GM18511 (cell line): ENCODE measurements at regions not wholly inside any gene's neighbourhood (a gene's known extent, or its start where the extent isn't known, plus 50 kb on each side); places are given as distances from the start of the nearest gene placed in this dataset.

Experiments
- ATAC-seq: cut with Tn5 transposase; IDR thresholded peaks from one replicate; pipeline ENCODE4 v1.9.1; 2021; ENCODE audit warnings: mild to moderate bottlenecking, moderate library complexity; ENCODE audit not compliant: unreplicated experiment

DNA sequence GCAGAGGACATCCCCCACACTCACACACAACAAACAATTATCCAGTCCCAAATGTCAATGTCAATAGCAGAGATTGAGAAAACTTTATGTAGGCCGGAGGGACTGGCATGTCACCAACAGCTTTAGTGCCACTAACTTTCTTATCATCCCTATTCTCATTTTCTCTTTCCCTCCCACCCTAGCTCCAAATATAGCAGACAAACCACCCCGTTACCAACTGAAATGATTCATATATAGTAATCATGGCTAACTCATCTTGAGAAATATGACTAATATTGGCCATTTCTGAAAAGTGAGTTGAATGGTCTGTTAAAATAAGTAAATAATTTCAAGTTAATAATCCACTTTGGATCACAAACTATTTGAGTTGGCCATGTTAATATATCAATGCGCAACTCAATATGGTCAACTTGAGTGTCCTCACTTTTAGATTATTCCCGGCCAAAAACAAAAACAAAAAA is 242.1 kb upstream of the RND3 start:
- peak; percentile 79 for ATAC-seq

DNA sequence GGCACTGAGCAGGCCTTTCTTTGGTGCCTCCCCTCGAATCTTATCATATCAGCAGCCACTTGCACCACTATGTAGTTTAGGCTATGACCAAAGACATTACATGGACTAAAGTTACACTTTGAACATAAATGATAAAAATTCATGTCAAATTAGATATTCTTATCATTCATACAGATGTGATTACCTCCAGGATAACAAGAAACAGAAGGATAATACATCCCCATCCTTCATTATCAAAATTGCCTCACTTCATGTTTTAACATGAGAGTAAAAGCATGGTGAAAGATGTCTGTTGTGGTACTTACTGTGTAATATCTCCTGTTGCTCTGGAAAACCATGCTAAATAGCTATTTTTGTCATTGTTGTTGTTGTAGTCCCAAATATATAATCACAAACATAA is 230.8 kb upstream of the RND3 start:
- no peak for ATAC-seq

DNA sequence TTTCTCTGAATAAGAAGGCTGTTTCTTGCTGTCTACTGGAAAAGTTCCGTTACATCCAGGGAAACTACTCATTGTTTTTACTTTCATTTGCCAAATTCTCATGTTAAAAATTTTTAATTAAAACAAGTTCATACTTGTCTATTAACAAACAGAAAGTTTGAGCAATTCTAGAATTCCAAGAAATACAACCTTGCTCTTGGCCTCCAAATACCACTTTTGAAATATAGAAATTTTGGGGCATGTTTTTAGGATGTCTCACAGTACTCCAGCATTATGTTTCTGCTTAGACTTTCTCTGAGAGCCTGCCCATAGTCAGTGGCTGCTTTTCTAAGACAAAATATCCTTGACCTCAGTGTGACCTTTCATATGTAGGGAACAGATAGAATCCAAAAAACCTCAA is 228.7 kb upstream of the RND3 start:
- no peak for ATAC-seq

DNA sequence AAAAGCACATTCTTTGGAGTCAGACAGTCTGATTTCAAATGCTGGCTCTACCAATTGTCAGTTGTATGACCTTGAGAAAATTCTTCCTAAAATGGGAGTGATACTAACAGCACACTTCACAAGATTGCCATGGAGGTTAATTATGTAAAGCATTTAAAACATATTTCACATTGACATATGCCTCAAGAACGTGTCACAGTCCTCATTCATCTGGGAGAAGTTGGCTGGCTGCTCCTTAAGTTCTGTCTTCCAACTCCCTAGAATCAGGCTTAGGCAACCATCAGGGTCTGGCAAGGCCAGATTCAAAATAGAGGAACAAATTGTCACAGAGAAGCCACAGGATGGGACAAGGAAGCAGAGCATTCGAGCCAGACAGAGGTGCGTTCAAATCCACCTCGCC is 228.0 kb upstream of the RND3 start:
- no peak for ATAC-seq

DNA sequence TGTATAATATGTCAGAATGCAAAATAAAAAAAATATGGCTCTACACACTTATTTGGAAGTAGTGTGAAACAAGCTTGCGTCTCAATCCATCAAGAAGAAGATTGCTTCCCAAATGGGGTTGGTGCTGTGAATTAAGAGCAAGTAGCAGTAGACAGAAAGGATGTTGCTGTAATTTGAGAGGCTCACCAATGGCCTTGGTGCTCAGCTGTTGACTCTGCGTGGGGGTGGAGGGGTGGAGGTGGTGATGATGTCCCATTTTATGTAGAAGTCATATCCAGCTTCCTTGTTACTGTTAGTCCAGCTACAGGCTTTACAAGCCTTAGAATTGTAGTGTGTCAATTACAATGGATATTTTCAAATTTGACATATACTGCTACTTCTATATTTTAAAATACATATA is 223.4 kb upstream of the RND3 start:
- no peak for ATAC-seq

DNA sequence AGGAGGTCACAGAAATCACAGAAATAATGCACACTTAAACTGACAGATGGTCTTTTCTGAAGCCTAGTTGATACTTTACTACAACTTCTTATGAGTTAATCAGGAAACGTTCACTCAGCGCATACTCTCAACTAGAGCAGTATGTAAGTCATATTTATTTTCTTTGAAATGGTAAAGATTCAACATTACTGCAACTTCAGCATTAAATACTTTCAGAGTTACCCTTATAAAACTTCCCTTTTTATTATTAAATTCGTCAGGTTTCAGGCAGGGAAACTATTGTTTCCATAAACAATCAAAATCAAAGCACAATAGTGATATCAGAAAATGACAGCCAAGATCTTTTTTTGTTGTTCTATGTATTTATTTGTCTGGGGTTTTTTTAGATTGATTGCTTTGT is 222.6 kb upstream of the RND3 start:
- no peak for ATAC-seq

DNA sequence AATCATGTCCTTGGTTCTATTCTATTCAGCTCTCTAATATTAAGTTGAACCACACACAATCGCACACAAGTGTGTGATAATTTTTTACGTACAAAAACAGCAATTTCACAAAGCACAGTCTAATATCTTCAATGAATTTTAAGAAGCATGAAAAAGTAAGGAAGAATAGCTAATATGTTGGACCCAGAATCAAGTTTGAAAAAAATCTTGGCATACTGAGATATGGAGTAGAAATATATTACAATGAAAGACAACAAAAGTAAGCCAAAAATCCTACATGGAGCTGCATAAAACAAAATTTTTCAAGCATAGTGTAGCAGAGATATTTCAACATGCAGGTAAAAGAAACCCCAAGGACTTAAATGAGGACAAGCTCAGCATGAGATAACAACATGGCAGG is 219.1 kb upstream of the RND3 start:
- no peak for ATAC-seq

DNA sequence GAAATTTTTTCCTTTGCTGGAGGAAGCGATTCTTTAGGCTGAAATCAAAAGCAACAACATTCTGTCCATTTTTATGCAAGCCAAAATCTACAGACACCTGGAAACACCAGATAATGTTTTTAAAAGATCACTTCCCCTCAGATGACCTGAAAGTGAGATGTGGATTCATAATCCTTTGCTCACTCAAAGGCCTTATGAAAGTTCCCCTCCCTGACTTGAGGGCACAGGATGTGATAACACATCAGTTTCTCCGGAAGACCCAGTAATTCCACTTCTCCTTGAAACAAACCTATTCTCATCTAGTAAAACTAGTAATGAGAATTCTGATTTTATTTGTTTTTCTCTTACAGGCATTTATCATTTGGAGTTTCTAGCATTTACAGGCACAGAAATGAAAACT is 218.3 kb upstream of the RND3 start:
- ATAC-seq = no peak

DNA sequence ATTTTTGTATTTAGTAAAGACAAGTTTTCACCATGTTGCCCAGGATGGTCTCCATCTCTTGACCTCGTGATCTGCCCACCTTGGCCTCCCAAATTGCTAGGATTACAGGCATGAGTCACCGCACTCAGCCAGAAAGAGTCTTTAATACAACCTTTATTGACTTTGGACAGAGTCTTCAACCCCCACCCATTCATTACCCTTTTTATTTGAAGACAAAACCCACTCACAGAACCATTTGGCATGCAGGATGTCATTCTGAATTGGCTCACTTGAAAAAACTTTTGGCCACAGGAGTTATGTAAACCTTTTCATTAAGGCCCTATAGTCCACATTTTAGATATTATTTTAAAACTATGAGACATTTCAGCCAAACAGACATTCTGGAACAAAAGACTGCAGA is 217.9 kb upstream of the RND3 start:
- no peak for ATAC-seq

DNA sequence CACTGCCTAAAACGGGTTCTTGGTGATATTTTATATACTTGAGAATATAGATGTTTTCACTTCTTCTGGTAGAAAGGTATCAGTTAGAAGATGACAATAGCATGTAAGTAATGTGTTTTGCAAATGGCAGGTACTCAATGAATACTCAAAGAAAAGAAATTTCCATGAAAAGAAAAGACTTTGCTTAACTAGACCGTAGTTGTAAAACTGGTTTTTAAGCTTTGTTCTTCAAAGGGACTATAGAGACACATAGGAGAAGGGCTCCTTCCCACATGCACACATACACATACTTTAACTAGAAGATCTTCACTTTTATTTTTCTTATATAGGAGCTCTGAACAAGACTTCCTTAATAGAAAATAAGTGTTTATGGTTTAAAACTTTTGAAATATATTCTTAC is 215.3 kb upstream of the RND3 start:
- no peak for ATAC-seq

DNA sequence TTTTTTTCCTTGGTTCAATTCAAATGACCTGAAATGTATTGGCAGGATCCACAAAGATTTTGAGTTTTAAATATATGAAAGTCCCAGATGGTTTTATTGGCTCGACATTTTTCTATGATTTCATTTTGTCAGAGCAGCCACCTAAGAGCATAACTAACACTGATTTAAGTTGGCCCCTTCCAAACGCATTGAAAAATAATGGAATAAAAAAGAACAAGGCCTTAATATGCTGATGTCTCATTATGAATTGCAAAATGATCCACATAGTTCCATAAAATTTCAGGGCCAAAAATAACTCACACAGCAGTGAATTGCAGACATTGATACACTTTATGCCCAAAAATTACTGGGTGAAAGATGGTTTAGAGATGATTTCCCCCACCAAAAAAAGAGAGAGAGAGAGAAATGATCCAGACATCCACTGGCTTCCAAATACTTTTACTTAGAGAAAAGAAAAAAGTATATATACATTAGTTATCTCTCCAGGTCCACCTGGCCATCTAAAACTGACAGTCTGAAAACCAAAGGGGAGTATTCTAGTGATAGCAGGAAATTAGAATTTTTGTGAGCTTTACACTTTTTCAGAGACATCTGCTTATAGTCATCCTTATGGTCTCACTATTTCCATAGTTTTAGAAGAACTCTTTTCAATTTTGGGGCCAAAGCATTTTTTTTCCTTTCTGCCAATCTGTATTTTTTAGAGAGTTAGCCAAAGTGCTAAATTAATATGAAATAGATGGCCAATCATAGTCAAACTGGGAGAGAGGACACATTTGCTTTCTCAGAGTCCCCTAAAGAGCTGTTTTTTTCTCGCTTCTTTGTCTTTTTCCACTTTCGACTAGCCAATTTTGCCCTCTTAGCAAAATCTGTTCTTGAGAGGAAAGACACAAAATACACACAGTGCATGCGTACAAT is 213.5 kb upstream of the RND3 start:
- no peak for ATAC-seq

DNA sequence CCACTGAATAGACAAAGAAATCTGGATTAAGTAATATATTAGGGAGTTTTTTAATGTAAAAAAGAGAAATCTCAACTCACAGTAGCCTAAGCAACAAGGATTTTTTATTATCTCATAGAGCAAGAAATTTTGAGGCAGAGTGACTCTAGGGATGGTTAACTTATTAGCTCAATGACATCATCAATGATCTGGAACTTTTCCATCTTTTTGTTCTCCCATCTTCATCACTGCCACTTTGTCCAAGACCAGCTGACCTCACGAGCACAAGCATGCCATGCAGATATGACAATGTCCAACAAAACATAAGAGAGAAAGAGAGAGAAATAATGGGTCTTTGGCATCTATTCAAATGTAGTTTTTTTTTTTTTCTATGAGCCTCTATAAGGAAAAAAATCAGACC is 211.8 kb upstream of the RND3 start:
- no peak for ATAC-seq

DNA sequence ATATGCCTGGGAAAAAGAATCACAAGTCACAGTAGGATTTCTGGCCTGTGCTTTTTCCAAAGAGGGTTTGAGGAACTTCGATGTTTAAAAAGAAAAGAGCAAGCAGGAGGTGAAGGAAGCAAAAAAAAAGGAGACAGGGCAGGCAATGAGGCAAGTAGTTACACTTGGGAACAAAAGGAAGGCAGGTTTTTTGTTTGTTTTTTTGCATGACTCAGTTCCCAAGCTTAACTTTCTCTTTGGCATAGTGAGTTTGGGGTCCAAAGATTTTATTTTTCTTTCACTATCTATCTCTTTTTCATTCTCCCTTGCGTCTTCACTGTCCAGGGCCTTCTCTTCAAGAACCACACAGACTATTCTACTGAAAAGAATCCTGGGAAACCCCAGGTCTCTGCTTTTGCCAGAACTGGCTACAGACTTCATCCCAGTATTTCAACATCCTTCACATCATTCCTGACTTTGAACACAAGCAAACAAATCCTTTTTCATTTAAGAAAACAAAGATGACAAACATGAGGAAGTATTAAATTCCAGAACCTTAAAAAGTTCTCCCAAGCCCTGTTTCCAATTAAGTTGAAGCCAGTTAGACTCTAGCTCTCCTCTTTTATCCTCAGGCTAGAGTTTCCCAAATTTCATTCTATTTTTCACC is 210.7 kb upstream of the RND3 start:
- ATAC-seq = no peak

DNA sequence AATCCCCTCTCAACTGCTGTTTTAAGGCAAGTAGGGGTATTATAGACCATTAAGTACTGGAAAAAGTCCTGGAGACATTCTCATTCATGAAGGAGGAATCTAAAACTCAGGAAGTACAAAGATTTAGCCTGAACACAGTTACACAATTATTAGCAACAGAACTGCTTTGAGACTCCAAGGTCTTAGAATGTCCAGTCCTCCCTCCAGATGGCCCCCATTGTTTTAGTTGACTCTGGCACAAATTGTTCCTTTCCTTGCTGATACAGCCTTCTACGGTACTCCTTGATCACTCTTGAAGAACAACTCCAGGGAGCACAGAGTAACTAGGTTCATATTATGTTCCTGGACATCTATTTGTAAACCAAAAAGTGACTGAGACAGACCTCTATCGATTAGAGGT is 210.1 kb upstream of the RND3 start:
- ATAC-seq = no peak

DNA sequence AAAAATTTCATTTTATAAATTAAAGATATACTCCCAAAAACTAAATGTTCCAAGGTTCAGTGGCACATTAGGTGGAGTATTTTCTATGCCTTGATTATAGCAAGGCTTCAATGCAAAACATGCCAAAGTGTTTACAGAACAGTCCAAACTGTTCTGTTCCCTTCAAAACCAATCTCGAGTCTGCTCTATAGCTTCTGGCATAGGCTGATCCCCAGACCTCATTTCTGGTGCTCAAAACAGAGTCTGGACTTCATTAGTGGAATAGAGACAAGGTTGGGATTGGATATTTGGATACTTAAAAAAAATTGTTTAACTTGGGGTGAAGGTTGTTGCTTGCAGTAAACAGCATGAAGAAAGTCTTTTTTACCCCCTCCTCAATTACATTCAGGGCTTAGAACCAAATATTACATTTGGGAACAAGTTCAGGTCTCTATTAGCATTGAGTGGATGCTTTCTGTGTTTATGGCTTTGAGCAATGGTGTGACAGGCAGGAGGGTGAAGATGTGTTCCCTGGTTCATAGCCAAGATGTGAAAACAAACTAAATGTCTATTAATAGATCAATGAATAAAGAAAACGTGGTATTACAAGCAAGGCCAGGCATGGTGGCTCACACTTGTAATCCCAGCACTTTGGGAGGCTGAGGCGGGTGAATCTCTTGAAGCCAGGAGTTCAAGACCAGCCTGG is 208.1 kb upstream of the RND3 start:
- no peak for ATAC-seq

DNA sequence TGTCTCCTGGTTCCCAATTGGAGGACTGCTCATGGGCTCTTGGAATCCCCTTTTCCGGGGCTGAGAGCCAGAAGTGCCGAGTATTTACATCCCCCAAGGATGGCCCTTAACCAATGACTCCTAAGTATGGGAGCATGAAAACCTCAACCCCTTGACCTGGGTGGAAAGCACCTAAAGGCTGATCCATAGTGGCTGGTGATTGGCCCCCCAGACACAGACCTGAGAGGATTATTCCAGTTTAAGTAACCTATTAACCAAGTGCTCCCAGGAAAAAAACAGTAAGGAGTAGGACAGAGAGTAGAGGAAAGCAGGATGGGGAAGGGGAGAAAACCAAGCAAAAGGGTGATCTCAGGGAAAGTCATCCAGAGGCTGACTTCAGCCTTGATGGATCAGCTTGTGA is 206.1 kb upstream of the RND3 start:
- ATAC-seq = no peak

DNA sequence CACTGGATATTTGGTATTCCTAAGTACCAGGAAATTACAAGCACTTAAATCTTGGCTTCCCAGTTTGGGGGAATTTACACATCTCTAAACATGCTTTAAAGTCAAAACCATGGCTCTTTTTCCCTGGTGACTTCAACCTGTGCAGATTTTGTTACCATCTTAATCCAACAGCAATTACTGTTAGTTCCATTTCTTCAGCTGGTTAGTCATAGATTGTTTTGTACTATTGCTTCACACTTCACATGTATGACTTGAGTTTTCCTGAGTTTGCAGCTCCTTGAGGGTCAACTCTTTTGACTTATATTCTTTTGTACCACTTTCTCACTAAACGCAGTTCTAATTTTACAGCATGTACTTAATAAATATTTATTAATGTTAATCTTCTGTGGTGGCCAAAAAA is 203.4 kb upstream of the RND3 start:
- ATAC-seq = no peak

DNA sequence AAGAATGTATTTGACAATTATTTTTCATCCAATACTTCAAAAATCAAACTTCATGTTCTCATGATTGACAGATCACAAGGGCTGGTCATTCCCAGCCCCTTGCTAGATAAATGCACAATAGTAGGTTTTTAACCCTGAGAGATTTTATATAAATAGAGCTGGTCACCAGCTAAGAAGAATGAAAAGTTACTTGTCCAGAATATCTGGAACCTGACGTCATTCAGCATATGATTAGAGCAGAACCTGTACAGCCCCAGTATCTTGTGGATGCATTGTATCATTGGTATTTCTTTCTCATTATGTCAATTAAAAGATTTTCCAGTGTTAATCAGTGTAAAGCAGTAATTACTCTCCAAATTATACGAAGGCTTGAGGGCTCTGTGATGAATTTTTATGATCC is 202.8 kb upstream of the RND3 start:
- ATAC-seq = no peak

DNA sequence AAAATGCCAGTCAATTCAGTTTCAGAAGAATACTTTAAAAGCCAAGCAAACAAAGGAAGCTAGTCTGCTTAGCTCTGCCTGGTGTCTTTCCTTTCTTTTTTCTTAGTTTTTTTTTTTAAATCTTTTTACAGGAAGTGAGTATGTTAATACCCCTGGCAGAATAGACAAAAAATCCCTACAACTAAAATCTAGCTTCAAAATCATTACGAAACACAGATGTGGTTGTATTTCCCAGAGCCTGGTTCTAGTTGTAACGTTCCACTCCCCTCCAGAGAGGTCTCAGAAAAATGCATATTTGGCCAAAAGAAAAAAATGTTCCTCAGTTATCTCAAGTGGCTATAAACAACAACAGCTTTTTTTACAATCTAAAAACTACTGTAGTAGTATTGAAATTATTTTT is 202.1 kb upstream of the RND3 start:
- ATAC-seq = no peak

DNA sequence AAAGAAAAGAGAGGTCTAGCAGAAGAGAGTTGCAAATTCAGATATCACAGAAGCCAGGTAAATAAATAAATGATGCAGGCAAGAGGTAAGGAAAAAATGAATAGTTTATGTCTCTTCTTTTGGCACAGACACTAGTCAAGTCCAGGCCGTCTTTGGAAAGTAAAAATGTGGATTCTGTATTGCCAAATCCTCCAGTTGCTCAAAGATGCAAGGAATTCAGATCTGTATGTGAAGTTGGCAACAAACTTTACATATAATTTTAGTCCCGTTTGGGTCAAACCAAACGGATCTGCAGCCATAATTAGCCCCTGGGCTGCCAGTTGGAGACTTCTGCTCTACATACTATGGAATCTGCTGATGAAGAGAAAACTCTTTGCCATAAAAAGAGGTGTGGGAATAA is 200.5 kb upstream of the RND3 start:
- no peak for ATAC-seq

DNA sequence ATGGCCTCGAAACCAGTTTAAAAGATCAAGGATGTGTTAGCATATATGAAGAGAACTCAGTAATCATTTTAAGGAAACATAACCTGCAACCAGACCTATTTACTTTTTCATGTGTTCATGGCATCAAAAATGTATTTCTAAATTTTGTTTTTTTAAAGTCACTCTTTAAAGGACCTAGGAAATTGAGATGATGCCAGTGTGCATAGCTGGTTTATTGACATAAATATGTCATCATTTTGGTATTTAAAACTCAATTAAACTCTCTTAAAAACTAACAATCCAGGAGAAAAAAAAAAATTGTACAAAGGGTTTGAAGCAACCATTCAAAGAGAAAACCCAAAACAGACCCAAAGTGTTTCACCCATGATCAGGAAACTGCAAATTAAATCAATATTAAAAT is 198.9 kb upstream of the RND3 start:
- no peak for ATAC-seq
